ENCODE measurements at regions not wholly inside any gene's neighbourhood (a gene's known extent, or its start where the extent isn't known, plus 50 kb on each side); places are given as distances from the start of the nearest gene placed in this dataset.

- Histone ChIP-seq H3K9me2 (ENCODE audit: insufficient read depth, low read length) (no peaks in the 10 kb centered on the region), H3K27me3 (ENCODE audit: insufficient read depth, low read depth, low read length) (no peaks in the 10 kb centered on the region), H4K20me1 (ENCODE audit: insufficient read depth) (no peaks in the 10 kb centered on the region), H2AFZ (ENCODE audit: low read depth, low read length) (no peak overlapping the region), H3K36me3 (ENCODE audit: insufficient read depth, low read length) (no peaks in the 10 kb centered on the region), H3K9ac (ENCODE audit: low read length) (no peak overlapping the region), H3K4me2 (ENCODE audit: low read length) (no peak overlapping the region), H3K79me2 (replicated peaks; ENCODE audit: insufficient read depth, low read length) (no peaks in the 10 kb centered on the region), H3K4me3 (ENCODE audit: low read length) (no peak overlapping the region), H3F3A (ENCODE audit: insufficient read depth, low read length, poor library complexity, severe bottlenecking) (no peaks in the 10 kb centered on the region), H3K27ac (ENCODE audit: low read length) (no peak overlapping the region), H3K9me3 (ENCODE audit: low read length) (no peaks in the 10 kb centered on the region)
- TF ChIP-seq TAF1 (IDR thresholded peaks at IDR 0.05; ENCODE audit: low read depth) (no peak), RAD21 (conservative IDR thresholded peaks at IDR 0.05) (no peak), EP300 (conservative IDR thresholded peaks at IDR 0.05; ENCODE audit: poor library complexity, severe bottlenecking) (no peak), SMC3 (conservative IDR thresholded peaks at IDR 0.05; ENCODE audit: poor library complexity) (no peak)
Observed at GRCh38 chr3:147773116-147773630, 364.0 kb downstream of the ZIC1 start.

- Histone ChIP-seq H3K27me3 (ENCODE audit: insufficient read depth, low read depth, low read length) (no peaks in the 10 kb centered on the region), H4K20me1 (ENCODE audit: insufficient read depth) (no peaks in the 10 kb centered on the region), H2AFZ (ENCODE audit: low read depth, low read length) (no peak overlapping the region), H3F3A (ENCODE audit: insufficient read depth, low read length, poor library complexity, severe bottlenecking) (no peaks in the 10 kb centered on the region), H3K4me3 (ENCODE audit: low read length) (no peak overlapping the region), H3K9me3 (ENCODE audit: low read length) (no peaks in the 10 kb centered on the region), H3K4me2 (ENCODE audit: low read length) (no peak overlapping the region), H3K36me3 (ENCODE audit: insufficient read depth, low read length) (no peaks in the 10 kb centered on the region), H3K9me2 (ENCODE audit: insufficient read depth, low read length) (no peaks in the 10 kb centered on the region), H3K79me2 (replicated peaks; ENCODE audit: insufficient read depth, low read length) (no peaks in the 10 kb centered on the region), H3K9ac (ENCODE audit: low read length) (no peak overlapping the region), H3K27ac (ENCODE audit: low read length) (no peak overlapping the region)
- TF ChIP-seq REST (IDR thresholded peaks at IDR 0.05; ENCODE audit: borderline replicate concordance) (no peak), EZH2 (IDR thresholded peaks at IDR 0.05; ENCODE audit: borderline replicate concordance, insufficient read depth, low read length, poor library complexity, severe bottlenecking) (no peak), SMC3 (conservative IDR thresholded peaks at IDR 0.05; ENCODE audit: poor library complexity) (no peak), MXI1 (conservative IDR thresholded peaks at IDR 0.05; ENCODE audit: poor library complexity, severe bottlenecking) (no peak), RAD21 (conservative IDR thresholded peaks at IDR 0.05) (no peak), POLR2AphosphoS5 (IDR thresholded peaks at IDR 0.05) (no peak), TAF1 (IDR thresholded peaks at IDR 0.05; ENCODE audit: low read depth) (no peak), CTCF (IDR thresholded peaks at IDR 0.05; ENCODE audit: poor library complexity, severe bottlenecking) (no peak), EP300 (conservative IDR thresholded peaks at IDR 0.05; ENCODE audit: poor library complexity, severe bottlenecking) (no peak)
Observed at GRCh38 chr3:147775411-147775810, 366.2 kb downstream of the ZIC1 start.
